HG03439 (cell line): ENCODE measurements at regions not wholly inside any gene's neighbourhood (a gene's known extent, or its start where the extent isn't known, plus 50 kb on each side); places are given as distances from the start of the nearest gene placed in this dataset.
"Not testable (repeated sequence)": the region's sequence is repeated elsewhere in the genome, so short reads cannot be mapped to it uniquely, and the experiment has no call there.

Source experiments
- ATAC-seq: cut with Tn5 transposase; IDR thresholded peaks from one replicate; pipeline ENCODE4 v1.9.1; 2021; ENCODE audit warnings: mild to moderate bottlenecking, moderate library complexity; ENCODE audit not compliant: unreplicated experiment

DNA sequence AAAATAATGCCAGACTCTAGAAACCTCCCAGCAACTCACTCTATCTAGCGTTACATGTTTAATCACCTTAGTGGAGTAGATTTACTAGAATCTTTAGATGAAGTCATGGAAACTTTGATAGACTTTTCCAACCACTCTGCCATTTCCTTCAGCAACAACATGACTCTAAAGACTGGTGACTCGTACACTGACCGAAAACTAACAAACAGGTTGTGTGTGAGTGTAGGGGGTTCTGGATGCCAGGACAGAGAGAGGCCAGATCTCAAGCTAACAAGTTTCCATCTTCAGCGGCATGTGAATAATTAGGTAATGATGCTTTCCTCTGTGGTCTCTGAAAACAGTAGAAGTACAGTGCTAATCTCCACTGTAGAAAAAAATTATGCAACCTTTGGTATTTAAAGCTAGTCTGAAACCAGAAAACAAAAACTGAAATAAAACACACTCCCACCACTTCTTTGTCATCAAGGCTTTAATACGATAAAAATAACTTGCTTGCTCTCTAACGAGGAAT, 286.4 kb downstream of the PRDM5 start:
- ATAC-seq, result no peak

DNA sequence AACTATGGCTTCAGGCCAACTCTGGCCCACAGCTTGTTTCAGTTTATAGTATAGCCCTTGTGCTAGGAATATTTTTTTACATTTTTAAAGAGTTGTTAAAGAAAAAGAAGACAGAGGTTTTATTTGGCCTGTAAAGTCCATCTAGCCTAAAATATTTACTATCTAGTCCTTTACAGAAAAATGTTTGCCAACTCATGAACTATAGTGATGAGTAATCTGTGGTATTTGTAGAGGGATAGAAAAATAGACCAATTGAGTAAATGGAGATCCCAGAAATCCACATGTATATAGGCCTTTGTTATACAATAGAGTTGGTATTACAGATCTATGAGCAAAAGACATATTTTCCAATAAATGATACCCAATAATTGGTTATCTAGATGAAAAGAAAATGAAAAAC, 288.7 kb downstream of the PRDM5 start:
- ATAC-seq, result no peak

DNA sequence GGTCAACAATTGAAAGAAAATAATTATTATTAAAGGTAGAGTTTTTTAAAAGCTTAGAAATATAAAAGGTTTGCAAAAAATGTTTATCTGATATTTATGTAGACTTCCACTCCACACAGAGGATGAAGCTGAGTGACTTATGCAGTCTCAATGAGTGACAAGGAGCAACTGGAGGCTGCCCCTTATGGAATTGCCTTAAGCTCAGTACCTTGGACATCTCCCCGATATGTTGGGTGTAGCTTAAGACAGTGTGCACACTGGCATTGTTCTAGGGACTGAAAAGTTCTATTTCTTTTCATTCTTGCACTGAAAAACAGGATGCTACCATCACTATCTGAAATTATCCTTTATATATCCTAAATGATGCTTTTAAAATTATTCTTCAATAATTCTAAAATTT, 292.1 kb downstream of the PRDM5 start:
- ATAC-seq, result no peak

DNA sequence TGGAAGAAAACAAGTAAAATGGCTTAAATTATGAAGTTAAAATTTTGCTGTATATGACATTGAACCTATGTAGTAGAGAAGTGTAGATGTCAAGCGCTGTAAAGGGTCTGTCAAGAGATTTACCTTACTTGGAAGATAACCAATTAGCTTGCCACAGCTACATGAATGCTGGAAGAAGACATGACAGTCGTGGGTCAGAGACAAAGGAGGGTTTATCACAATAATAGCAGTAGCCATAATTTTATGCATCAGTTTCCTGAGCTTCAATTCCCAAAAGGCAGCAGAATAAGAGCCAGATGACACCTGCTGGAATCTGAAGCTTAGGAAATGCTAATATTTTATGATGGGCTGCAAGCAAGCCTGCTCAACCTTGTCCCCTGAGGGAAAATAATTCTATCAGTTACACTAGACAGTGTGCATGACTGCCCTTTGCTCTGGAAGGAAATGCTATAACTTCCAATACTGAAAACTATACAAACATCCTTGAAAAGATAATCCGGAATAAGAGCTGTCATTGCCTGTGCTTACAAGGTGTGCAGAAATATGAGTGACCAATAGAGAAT, 292.9 kb downstream of the PRDM5 start:
- no peak for ATAC-seq

DNA sequence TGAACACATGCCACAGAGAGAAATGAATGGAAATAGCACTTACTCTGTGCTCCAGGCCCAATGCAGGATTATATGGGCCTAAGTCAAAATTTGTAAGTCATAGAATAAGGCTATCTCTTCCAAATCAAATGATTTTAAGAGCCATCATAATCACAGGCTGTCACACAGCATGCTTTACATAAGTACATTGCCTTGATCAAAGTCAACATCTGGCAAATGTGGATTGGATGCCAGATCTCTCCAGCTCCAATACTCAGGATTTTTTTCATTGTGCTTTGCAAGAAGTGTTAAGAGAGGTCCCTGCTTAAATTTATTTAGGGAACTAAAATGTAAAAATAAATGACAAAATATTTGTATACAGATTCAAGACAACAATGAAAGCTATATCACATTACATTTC, 299.9 kb downstream of the PRDM5 start:
- ATAC-seq, result no peak

DNA sequence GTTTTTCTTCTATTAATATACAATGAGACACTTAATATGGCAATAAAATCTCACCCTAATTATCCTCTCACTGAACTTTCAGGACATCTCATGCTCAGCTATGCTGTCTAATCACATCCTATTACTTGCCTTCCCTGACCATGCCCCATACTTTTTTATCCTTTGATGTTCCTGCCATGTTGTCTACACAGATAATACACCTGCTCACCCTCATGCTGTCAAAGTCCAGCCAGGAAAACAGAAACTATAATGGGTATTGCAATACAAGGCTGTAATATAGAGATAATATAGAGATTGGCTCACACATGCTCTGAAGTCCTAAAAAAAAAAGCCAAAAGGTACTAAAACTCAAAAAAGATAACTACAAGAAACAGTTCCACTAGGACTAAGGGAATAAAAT, 305.4 kb downstream of the PRDM5 start:
- no peak for ATAC-seq

DNA sequence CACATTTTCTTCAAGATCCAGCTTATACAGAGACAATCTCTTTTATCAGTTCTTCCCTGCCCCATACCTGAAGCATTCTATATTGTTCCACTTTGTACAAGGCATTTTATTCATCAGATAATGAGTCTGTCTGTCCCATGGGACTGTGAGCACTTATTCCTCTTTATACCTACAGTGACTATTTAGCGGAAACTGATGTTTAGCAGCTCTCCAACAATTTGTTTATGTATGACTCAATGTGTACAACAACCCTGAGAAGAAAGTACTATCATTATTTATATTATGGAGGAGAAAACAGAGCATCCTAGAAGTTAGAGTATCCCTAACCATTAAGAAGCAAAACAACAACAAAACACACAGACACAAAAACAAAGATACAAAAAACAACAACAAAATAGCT, 306.5 kb downstream of the PRDM5 start:
- ATAC-seq, result no peak

DNA sequence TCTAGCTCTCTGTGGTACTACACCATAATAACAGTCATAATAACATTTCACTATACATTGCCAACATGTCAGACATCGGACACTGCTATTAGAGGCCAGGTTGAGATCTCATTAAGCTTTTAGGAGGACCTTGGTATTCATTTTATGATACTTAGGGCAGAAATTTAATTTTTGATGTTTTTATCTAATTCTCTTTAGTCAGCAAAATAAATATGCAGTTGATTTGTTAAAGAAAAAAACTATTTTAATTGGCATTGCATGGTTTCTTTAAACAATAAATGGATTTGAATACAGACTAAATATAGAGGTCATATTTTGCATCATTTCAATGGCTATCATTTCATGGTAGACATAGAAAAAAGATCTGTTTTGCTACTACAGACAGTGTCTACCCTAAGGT, 308.7 kb downstream of the PRDM5 start:
- ATAC-seq, result no peak

DNA sequence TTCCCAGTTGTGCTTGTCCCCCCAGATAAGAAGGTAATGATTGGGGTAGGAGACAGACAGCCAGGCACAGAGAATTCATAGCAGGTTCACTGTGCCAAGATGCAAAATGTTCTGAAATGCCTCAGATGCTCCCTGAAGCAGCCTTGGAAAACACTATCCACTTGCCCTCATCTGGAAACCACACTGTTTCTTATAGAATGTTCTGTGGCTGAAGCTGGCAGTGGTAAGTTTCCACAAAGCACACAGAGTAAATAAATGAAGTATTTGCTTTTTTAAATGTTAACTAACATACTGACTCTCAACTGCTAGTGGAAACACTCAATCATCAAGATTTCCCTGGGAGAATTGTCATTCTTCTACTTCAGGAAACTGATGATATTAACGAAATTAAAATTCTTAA, 311.4 kb downstream of the PRDM5 start:
- no peak for ATAC-seq

DNA sequence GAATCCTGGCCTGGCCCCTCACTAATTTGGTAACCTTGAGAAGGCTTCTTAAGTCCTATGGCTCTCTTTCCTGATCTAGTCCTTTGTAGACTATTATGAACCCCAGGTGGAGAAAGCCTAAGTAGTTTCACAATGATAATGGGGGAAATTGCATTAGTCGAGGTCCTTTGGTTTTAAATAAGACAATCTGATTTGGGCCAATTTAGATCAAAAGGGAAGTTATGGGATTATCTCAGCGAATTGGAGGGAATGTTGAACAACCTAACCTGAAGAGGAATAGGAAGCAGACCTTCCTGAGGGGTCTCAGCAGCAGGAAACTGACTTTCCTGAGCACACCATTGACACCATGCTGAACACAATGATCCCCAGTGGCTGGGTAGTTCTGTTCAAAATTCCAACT, 331.5 kb downstream of the PRDM5 start:
- no peak for ATAC-seq

DNA sequence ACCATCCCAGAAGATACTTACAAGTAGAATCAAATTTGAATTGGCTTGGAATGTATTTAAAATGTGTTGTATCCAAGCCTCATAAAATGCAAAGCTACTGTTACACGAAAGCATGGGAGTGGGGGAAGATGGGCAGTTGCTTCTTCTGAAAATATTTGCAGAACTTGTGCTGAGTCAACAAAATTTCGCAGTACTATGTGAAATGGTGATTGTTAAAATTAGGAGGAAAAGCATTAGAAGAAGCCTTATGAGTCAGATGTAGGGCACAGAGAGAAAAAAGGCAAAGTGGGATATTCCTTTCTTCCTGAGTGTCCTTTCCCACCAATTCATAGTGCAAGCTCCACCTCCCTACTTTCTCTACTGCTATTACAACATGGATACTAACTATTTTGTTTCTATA, 332.7 kb downstream of the PRDM5 start:
- ATAC-seq, result no peak

DNA sequence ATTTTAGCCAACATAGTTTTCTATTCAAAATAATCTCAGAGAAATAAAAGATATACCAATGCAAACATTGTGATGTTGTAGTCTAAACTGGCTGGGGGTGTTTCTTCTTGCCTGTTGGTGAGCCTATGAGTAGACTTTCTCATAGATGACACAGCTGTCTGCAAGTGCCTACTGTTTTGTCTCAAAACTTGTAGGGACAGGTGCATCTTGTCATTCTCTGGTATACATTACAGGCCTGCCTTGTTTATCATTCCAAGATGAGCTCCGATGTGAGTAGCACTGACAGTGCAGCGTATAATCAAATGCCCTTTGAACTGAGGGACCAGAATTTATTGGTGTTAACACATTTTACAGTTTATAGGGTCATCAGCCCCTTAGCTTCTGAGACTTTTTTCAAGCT, 353.8 kb downstream of the PRDM5 start:
- ATAC-seq, result no peak

DNA sequence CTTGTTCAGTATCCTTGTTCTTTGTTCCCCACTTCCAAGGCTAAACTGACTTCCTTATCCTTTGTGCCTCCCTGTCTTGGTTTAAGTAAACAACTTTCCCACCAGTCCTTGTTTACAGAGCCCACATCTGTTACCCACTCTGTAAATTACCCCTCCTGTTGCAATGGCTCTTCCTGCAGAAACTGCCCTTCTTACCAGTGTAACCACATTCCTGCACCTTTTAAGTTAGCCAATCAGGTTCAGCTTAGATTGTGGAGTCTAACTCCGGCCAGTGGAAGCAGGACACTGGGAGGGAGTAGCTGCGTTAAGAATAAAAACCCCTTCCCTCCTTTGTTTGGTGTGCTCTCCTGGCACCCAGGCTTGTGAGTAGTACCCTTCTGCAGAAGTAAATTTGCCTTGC, 360.9 kb downstream of the PRDM5 start:
- no peak for ATAC-seq

DNA sequence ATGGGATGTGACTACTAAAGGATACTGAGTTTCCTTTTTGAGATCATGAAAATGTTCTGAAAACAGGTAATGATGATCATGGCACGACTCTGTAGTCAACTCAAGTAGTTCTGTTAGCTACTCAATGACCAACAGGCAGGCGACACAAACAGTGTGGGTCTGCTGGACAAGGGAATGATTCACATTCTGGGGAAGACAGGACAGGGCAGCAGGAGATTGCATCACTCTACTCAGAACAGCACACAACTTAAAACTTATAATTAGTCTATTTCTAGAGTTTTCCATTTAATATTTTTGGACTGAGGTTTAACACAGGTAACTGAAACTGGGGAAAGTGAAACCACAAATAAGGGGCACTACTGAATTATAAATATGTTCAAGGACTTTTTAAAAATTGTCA, 365.2 kb downstream of the PRDM5 start:
- no peak for ATAC-seq

DNA sequence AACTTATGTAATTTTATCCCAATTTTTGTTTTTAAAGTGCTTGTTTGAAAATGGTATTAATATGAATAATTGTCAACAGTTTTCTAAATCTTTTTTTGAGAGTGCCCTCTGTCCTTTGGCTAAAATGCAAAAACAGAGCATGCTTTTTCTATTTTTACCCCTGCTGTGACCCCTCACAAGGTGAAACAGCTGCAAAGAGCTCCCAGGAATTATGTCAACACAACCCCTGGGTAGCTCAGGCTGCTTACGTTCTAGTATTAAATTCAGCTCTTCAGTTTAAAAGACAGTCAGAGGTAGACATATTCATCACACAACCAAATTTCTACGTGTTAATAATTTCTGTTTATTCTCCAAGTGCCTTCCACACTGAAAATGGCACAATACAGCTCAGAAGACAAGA, 367.5 kb downstream of the PRDM5 start:
- no peak for ATAC-seq

DNA sequence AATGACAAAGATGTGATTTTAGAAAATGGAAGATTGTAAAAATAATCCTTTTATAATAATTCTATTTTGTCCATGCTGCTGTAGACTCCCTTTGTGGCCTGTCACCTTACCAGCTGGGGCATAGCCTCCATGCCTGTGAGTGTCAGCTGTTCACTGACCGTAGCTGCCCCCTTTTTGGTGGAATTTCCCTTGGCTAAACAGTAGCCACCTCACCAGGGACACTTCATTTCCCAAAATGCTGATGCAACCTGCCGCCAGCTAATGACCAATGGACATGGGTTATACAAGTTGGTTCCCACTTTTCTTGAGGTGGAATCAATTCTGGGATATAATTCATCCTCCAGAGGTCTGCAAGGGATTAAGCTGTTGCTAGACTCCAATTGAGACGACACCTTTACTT, 368.4 kb downstream of the PRDM5 start:
- ATAC-seq, result no peak

DNA sequence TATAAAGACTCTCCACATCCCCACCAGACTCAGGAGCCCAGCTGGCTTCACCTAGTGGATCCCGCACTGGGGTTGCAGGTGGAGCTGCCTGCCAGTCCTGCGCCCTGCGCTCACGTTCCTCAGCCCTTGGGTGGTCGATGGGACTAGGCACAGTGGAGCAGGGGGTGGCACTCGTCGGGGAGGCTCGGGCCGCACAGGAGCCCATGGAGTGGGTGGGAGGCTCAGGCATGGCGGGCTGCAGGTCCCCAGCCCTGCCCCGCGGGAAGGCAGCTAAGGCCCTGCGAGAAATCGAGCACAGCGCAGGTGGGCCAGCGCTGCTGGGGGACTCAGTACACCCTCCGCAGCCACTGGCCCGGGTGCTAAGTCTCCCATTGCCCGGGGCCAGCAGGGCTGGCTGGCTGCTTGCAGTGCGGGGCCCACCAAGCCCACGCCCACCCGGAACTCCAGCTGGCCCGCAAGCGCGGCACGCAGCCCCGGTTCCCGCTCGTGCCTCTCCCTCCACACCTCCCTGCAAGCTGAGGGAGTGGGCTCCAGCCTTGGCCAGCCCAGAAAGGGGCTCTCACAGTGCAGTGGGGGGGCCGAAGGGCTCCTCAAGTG, 371.8 kb downstream of the PRDM5 start:
- not testable (repeated sequence) for ATAC-seq

DNA sequence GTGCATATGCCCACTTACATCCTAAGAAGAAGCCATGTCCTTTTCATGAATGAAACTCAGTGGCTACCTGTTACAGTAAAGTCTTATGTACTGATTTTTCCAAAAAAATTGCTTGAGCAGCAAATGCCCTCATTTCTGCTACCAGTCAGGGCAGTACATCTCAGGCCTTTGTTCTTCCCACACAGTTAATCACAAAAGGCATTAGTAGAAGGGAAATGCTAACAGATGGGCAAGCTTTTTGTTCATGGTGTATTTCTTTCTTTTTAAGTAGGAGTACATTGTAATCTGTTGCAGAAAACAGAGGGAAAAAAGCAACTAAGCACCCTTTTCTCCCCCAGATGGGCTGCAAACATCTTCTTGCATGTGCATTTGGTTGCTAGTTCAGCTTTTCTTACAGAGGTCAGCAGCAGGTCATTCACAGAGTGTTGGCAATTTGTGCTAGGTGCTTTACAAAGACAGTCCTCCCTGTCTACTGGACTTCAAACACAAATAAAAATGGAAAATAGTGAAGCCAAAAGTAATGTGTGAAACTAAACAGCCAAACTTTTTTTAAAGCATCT, 373.4 kb downstream of the PRDM5 start:
- ATAC-seq, result no peak

DNA sequence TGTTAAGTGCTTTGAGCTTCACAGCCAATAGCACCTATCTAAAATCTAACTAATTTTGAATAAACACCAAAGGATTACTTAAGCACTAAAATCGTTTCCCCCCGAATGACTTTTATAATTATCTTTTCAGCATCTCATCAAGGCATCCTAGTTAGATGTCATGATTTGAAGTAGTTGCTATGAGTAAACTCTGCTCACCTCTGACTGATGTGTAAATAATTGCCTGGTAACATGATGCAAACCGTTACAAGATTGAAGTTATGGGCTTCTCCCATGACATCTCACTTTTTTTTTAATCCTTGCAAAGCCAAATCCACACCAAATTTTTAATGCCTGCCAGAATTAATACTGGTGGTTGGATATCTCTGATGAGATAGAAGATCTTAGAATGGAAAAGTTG, 377.1 kb downstream of the PRDM5 start:
- ATAC-seq, result no peak

DNA sequence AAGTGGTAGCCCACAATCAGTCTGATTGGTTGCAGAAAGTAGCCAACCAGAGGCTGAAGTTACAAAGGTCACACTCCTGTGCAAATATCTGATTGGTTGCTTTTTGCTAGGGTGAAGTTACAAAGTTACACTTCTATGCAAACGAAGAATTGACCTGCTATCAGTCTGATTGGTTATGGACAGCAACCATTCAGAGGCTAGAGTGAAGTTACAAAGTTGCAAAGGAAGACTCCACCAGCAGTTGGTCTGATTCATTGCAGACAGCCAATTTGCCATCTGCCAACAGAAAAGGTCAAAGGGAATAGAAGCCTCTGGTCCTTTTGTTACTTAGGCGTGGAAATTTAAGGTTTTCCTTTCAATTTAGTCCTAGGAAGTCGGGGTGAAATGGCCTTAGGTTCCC, 377.7 kb downstream of the PRDM5 start:
- ATAC-seq, result no peak

DNA sequence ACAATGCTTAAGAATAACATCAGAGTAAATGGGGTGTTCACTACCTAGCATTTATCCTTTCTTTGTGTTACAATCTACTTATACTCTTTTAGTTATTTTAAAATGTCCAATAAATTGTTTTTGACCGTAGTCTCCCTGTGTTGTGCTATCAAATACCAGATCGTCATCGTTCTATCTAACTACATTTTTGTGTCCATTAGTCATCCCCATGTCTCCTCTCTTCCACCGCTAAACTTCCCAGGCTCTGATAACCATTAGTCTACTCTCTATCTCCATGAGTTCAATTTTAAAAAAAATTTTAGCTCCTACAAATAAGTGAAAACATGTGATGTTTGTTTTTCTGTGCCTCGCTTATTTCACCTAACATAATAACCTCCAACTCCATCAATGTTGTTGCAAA, 381.9 kb downstream of the PRDM5 start:
- no peak for ATAC-seq

DNA sequence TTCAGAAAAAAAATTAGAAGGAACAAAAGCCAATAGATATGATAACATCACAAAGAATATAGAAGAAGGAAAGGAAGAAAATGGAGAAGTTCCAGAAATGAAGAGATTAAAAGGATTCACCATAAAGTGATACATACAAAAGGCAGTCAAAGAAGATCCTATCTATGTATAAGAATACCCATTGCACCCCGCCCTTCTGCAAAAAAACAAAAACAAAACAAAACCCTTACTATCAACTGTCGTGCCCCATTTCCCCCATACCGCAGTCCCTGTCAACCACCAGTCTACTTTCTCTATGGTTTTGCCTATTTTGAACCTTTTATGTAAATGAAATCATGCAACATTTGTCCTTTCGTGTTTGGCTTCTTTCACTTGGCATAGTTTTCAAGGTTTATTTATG, 385.6 kb downstream of the PRDM5 start:
- no peak for ATAC-seq

DNA sequence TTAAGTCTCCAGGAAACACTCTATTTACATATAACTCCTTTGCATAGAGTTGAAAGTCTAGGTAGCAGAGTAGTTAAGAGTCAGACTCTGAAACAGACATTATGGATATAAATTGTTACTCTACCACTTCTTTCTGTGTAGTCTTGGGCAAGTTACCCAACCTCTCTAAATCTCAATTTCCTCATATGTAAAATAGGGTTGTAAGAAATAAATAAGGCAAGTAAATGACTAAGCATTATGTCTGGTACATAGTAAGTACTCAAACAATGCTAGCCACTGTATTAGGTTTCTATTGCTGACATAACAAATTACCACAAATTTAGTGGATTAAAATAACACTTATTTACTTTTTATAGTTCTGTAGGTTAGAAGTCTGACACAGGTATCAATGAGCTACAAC, 394.1 kb downstream of the PRDM5 start:
- no peak for ATAC-seq
